CD14-positive monocyte (primary cell): ENCODE measurements at regions not wholly inside any gene's neighbourhood (a gene's known extent, or its start where the extent isn't known, plus 50 kb on each side); places are given as distances from the start of the nearest gene placed in this dataset.

ENCODE experiments used
- DNase-seq, 3 donors: peaks; one replicate each; pipeline ENCODE4 v3.0.0-alpha.2; 2011 to 2022
- H2AFZ ChIP-seq: 2 replicates; pipeline ENCODE4 v1.6.0; 2012; ENCODE audit warnings: mild to moderate bottlenecking, low read depth, low read length, inconsistent platforms; ENCODE audit not compliant: insufficient read depth, poor library complexity, severe bottlenecking
- H3K27ac ChIP-seq, 2 donors: 1 replicate in 1 of 2; 2 replicates in 1 of 2; pipeline ENCODE4 v1.5.1; 2012 to 2013; ENCODE audit warnings: low read length in 2 of 2, control low read depth in 1 of 2, inconsistent platforms in 1 of 2, low read depth in 1 of 2, mild to moderate bottlenecking in 1 of 2
- H3K27me3 ChIP-seq, 2 donors: one replicate each; pipeline versions ENCODE4 v1.6.0 to v1.6.1; 2011 to 2013; ENCODE audit warnings: low read length in 2 of 2; ENCODE audit not compliant: control insufficient read depth in 2 of 2, insufficient read depth in 2 of 2
- H3K36me3 ChIP-seq, 2 donors: replicated peaks in 1 of 2; 1 replicate in 1 of 2; 2 replicates in 1 of 2; pipeline versions ENCODE4 v1.5.1 to v1.6.1; 2012 to 2013; ENCODE audit warnings: low read length in 2 of 2, control low read depth in 1 of 2, inconsistent platforms in 1 of 2, mild to moderate bottlenecking in 1 of 2; ENCODE audit not compliant: insufficient read depth in 2 of 2, control insufficient read depth in 1 of 2
- H3K4me1 ChIP-seq, 2 donors: 1 replicate in 1 of 2; 2 replicates in 1 of 2; pipeline versions ENCODE4 v1.5.1 to v1.6.1; 2012 to 2013; ENCODE audit warnings: low read length in 2 of 2, control low read depth in 1 of 2, inconsistent platforms in 1 of 2, mild to moderate bottlenecking in 1 of 2, moderate library complexity in 1 of 2; ENCODE audit not compliant: insufficient read depth in 2 of 2, control insufficient read depth in 1 of 2
- H3K4me2 ChIP-seq: replicated peaks from 2 replicates; pipeline ENCODE3; 2012; ENCODE audit warnings: low read length, moderate library complexity, mild to moderate bottlenecking; ENCODE audit not compliant: poor library complexity, severe bottlenecking; ENCODE audit errors: extremely low read depth
- H3K4me3 ChIP-seq, 3 experiments: fragments of 200-600 bp in 1 of 3; sonication (generic) in 1 of 3; replicated peaks in 1 of 3; 1 replicate in 2 of 3; 2 replicates in 1 of 3; pipeline ENCODE4 v1.5.1; 2011 to 2013; ENCODE audit warnings: low read length in 3 of 3, mild to moderate bottlenecking in 3 of 3, control low read depth in 2 of 3, low read depth in 2 of 3, inconsistent platforms in 1 of 3, moderate library complexity in 1 of 3
- H3K79me2 ChIP-seq: 2 replicates; pipeline ENCODE4 v1.6.0; 2012; ENCODE audit warnings: mild to moderate bottlenecking, control low read depth, inconsistent platforms, low read length, moderate library complexity; ENCODE audit not compliant: insufficient read depth
- H3K9ac ChIP-seq: 2 replicates; pipeline ENCODE4 v1.6.0; 2017; ENCODE audit warnings: low read length, mild to moderate bottlenecking; ENCODE audit not compliant: insufficient read depth, poor library complexity, severe bottlenecking
- H3K9me3 ChIP-seq, 2 donors: replicated peaks in 1 of 2; 1 replicate in 1 of 2; 2 replicates in 1 of 2; pipeline versions ENCODE4 v1.5.1 to v1.6.1; 2012 to 2013; ENCODE audit warnings: low read length in 2 of 2, control low read depth in 1 of 2; ENCODE audit not compliant: control insufficient read depth in 1 of 2, insufficient read depth in 1 of 2
- H4K20me1 ChIP-seq: 2 replicates; pipeline ENCODE4 v1.6.0; 2012; ENCODE audit warnings: mild to moderate bottlenecking, low read length, control low read depth, moderate library complexity; ENCODE audit not compliant: insufficient read depth
- H3K27ac Mint-ChIP-seq, 7 donors: one replicate each; pipeline ENCODE4 v1.8.0; 2020; ENCODE audit warnings: mild to moderate bottlenecking in 7 of 7, mixed read lengths in 7 of 7, moderate library complexity in 6 of 7, inconsistent platforms in 2 of 7
- H3K27me3 Mint-ChIP-seq, 3 donors: one replicate each; pipeline ENCODE4 v1.8.0; 2021 to 2022; ENCODE audit warnings: low read depth in 3 of 3, mild to moderate bottlenecking in 3 of 3, mixed read lengths in 3 of 3, moderate library complexity in 3 of 3, inconsistent platforms in 1 of 3
- H3K36me3 Mint-ChIP-seq, 2 donors: one replicate each; pipeline ENCODE4 v1.8.0; 2020; ENCODE audit warnings: mixed read lengths in 2 of 2, inconsistent platforms in 1 of 2, mild to moderate bottlenecking in 1 of 2
- H3K4me1 Mint-ChIP-seq: one replicate; pipeline ENCODE4 v1.8.0; 2020; ENCODE audit warnings: mild to moderate bottlenecking, mixed read lengths
- H3K4me3 Mint-ChIP-seq, 2 donors: one replicate each; pipeline ENCODE4 v1.8.0; 2020; ENCODE audit warnings: mild to moderate bottlenecking in 2 of 2, mixed read lengths in 2 of 2, moderate library complexity in 1 of 2
- H3K9me3 Mint-ChIP-seq, 7 donors: one replicate each; pipeline ENCODE4 v1.8.0; 2020 to 2022; ENCODE audit warnings: mixed read lengths in 7 of 7, mild to moderate bottlenecking in 6 of 7, moderate library complexity in 6 of 7, inconsistent platforms in 2 of 7
- CTCF ChIP-seq: fragments of 200-600 bp; IDR thresholded peaks from one replicate; pipeline ENCODE4 v1.8.0; 2022; ENCODE audit warnings: antibody characterized with exemption, mild to moderate bottlenecking
- WGBS: methylation state at CpG from one replicate; pipeline ENCODE4 v1.1.5; 2013; ENCODE audit warnings: missing lambda C conversion rate; ENCODE audit not compliant: insufficient coverage; 5-methylcytosine and 5-hydroxymethylcytosine counted together
- intact Hi-C, 2 donors: fragments of 100-400 bp; cut with micrococcal nuclease; formaldehyde crosslinking; loops; one replicate each; pipeline versions ENCODE4 v1.15.0 to v1.15.1; 2023

- DNase-seq, result no peak
- Mint-ChIP-seq H3K36me3 (no peaks in the 10 kb centered on the region), H3K27ac (no peak overlapping the region), H3K9me3 (peaks cover 0 to 3% (median 3%) of the 10 kb centered on the region in 7 donors), H3K4me3 (no peak overlapping the region), H3K27me3 (peaks cover 0 to 3% (median 0%) of the 10 kb centered on the region in 3 donors), H3K4me1 (no peaks in the 10 kb centered on the region)
- no peaks in the 10 kb centered on the region for H3K9me3 ChIP-seq
- no peaks in the 10 kb centered on the region for H3K4me1 ChIP-seq
- H3K79me2 ChIP-seq, result no peaks in the 10 kb centered on the region
- no peak overlapping the region for H3K9ac ChIP-seq
- no peak for TF ChIP-seq CTCF
- intact Hi-C loops, result no loop called here
- no peak overlapping the region for H2AFZ ChIP-seq
- H3K27ac ChIP-seq, result no peak overlapping the region
- H3K36me3 ChIP-seq, result no peaks in the 10 kb centered on the region
- H3K4me2 ChIP-seq, result no peak overlapping the region
- H3K4me3 ChIP-seq, result no peak overlapping the region
- no peaks in the 10 kb centered on the region for H4K20me1 ChIP-seq
- H3K27me3 ChIP-seq, result no peaks in the 10 kb centered on the region
Measured at GRCh38 chr4:125811892-125812291, 497.1 kb downstream of the FAT4 start.

GRCh38 chr4:125826801-125827695 is 512.3 kb downstream of the FAT4 start:
- Mint-ChIP-seq H3K27ac (no peak overlapping the region), H3K27me3 (no peaks in the 10 kb centered on the region), H3K9me3 (peaks cover 0 to 3% (median 0%) of the 10 kb centered on the region in 7 donors), H3K4me1 (no peaks in the 10 kb centered on the region), H3K36me3 (no peaks in the 10 kb centered on the region), H3K4me3 (no peak overlapping the region)
- Histone ChIP-seq H3K36me3 (no peaks in the 10 kb centered on the region), H3K27me3 (no peaks in the 10 kb centered on the region), H3K79me2 (no peaks in the 10 kb centered on the region), H3K4me3 (no peak overlapping the region), H3K4me2 (no peak overlapping the region), H3K27ac (no peak overlapping the region), H3K9ac (no peak overlapping the region), H3K4me1 (no peaks in the 10 kb centered on the region), H3K9me3 (peaks cover 0 to 4% of the 10 kb centered on the region in 2 donors), H2AFZ (no peak overlapping the region), H4K20me1 (no peaks in the 10 kb centered on the region)
- no peak for TF ChIP-seq CTCF
- WGBS, result no CpG with 5 or more reads among the region's 3 CpGs
- DNase-seq, result no peak
- intact Hi-C loops, result no loop called here
